ENCODE measurements at regions not wholly inside any gene's neighbourhood (a gene's known extent, or its start where the extent isn't known, plus 50 kb on each side); places are given as distances from the start of the nearest gene placed in this dataset.

- Histone ChIP-seq H3K9me3 (ENCODE audit: control insufficient read depth, insufficient read depth, low read depth, low read length) (no peaks in the 10 kb centered on the region), H3K27ac (ENCODE audit: extremely low read depth, low read depth, low read length) (no peak overlapping the region), H3K4me3 (ENCODE audit: low read depth, low read length) (no peak overlapping the region), H3K4me1 (ENCODE audit: control insufficient read depth, insufficient read depth, low read length) (0 out of 2 replicates have a peak, but pooled peaks cover 2% of the 10 kb centered on the region), H3K36me3 (ENCODE audit: control insufficient read depth in 2 of 2, insufficient read depth in 1 of 2, low read length in 2 of 2) (no peaks in the 10 kb centered on the region)
- POLR2A ChIA-PET, result no interaction called here
- CTCF ChIA-PET, result no interaction called here
- no peak for TF ChIP-seq KLF16 (tag by site-specific recombination; IDR thresholded peaks at IDR 0.05)
- TF ChIP-seq ZFP69B (tag by site-specific recombination; IDR thresholded peaks at IDR 0.05), result no peak
- TF ChIP-seq ZNF174 (tag by site-specific recombination; IDR thresholded peaks at IDR 0.05), result no peak
- no peak for TF ChIP-seq ZNF223 (tag by site-specific recombination; IDR thresholded peaks at IDR 0.05)
- TF ChIP-seq HIC1 (tag by site-specific recombination; IDR thresholded peaks at IDR 0.05), result no peak
- no peak for TF ChIP-seq ZBTB26 (tag by site-specific recombination; optimal IDR thresholded peaks at IDR 0.05)
- no peak for TF ChIP-seq ZNF660 (tag by site-specific recombination; IDR thresholded peaks at IDR 0.05)
- no peak for TF ChIP-seq ZNF513 (tag by site-specific recombination; IDR thresholded peaks at IDR 0.05)
- TF ChIP-seq ZNF776 (tag by site-specific recombination; IDR thresholded peaks at IDR 0.05; ENCODE audit: borderline replicate concordance), result no peak
- TF ChIP-seq ZBTB44 (tag by site-specific recombination; IDR thresholded peaks at IDR 0.05), result no peak
- no peak for TF ChIP-seq ZNF416 (tag by site-specific recombination; IDR thresholded peaks at IDR 0.05)
- no peak for TF ChIP-seq REPIN1 (tag by site-specific recombination; IDR thresholded peaks at IDR 0.05; ENCODE audit: low read depth)
- TF ChIP-seq FEZF1 (tag by site-specific recombination; IDR thresholded peaks at IDR 0.05), result no peak
- TF ChIP-seq ZBTB1 (tag by site-specific recombination; IDR thresholded peaks at IDR 0.05), result no peak
Observed at GRCh38 chr2:145299368-145299767, 779.4 kb upstream of the ZEB2 start.

- Histone ChIP-seq H3K27ac (ENCODE audit: extremely low read depth, low read depth, low read length) (no peak overlapping the region), H3K9me3 (ENCODE audit: control insufficient read depth, insufficient read depth, low read depth, low read length) (no peaks in the 10 kb centered on the region), H3K36me3 (ENCODE audit: control insufficient read depth in 2 of 2, insufficient read depth in 1 of 2, low read length in 2 of 2) (no peaks in the 10 kb centered on the region), H3K4me1 (ENCODE audit: control insufficient read depth, insufficient read depth, low read length) (0 out of 2 replicates have a peak, but pooled peaks cover 2% of the 10 kb centered on the region), H3K4me3 (ENCODE audit: low read depth, low read length) (no peak overlapping the region)
- CTCF ChIA-PET, result no interaction called here
- POLR2A ChIA-PET, result no interaction called here
- no peak for TF ChIP-seq ZNF394 (tag by site-specific recombination; IDR thresholded peaks at IDR 0.05; ENCODE audit: borderline replicate concordance)
- no peak for TF ChIP-seq BCL6B (tag by site-specific recombination; IDR thresholded peaks at IDR 0.05)
- no peak for TF ChIP-seq KLF8 (tag by site-specific recombination; IDR thresholded peaks at IDR 0.05)
- TF ChIP-seq ZNF169 (tag by site-specific recombination; IDR thresholded peaks at IDR 0.05), result no peak
- no peak for TF ChIP-seq HOXA7 (CRISPR knock-in tag; IDR thresholded peaks at IDR 0.05; ENCODE audit: borderline replicate concordance)
- no peak for TF ChIP-seq ZNF239 (tag by site-specific recombination; IDR thresholded peaks at IDR 0.05)
- TF ChIP-seq BCL11B (tag by site-specific recombination; IDR thresholded peaks at IDR 0.05; ENCODE audit: low read depth), result no peak
- no peak for TF ChIP-seq ZNF549 (tag by site-specific recombination; IDR thresholded peaks at IDR 0.05)
- TF ChIP-seq PRDM2 (tag by site-specific recombination; IDR thresholded peaks at IDR 0.05; ENCODE audit: borderline replicate concordance), result no peak
Observed at GRCh38 chr2:145292166-145292565, 772.2 kb upstream of the ZEB2 start.

All from HEK293 (cell line).